Panc1 (cell line): ENCODE measurements at regions not wholly inside any gene's neighbourhood (a gene's known extent, or its start where the extent isn't known, plus 50 kb on each side); places are given as distances from the start of the nearest gene placed in this dataset.

ENCODE experiments used
- ATAC-seq: fragments of 200-7000 bp; cut with Tn5 transposase; 2 replicates; pipeline ENCODE4 v1.9.1; 2020; ENCODE audit warnings: mild to moderate bottlenecking, moderate library complexity
- BruUV-seq: library from RNA; stranded (reverse); fragments of 400-500 nt; replicated peaks from 2 replicates; lab custom pipeline; 2021; lab: Mats Ljungman, UMichigan
- CTCF ChIA-PET: fragments of 300-600 bp; sonication (Branson Sonifier 250); formaldehyde crosslinking; loops from one replicate; lab custom pipeline; 2022; ENCODE audit warnings: antibody characterized with exemption; lab: Charles Lee
- POLR2A ChIA-PET: fragments of 300-600 bp; sonication (Branson Sonifier 250); formaldehyde crosslinking; loops from one replicate; lab custom pipeline; 2022; ENCODE audit warnings: antibody characterized with exemption; lab: Charles Lee
- DNase-seq: peaks from one replicate; pipeline ENCODE4 v3.0.0-alpha.2; 2010; ENCODE audit warnings: low read depth, low spot score
- H3K27ac ChIP-seq: 2 replicates; pipeline ENCODE4 v1.5.1; 2011; ENCODE audit warnings: mild to moderate bottlenecking, low read length, inconsistent platforms
- H3K27me3 ChIP-seq: fragments of 200-500 bp; sonication (Bioruptor generic); 2 replicates; pipeline ENCODE4 v1.6.0; 2014; ENCODE audit warnings: low read length, inconsistent platforms; ENCODE audit not compliant: control insufficient read depth, insufficient read depth
- H3K36me3 ChIP-seq: fragments of 200-500 bp; sonication (Bioruptor generic); 2 replicates; pipeline ENCODE4 v1.5.1; 2014; ENCODE audit warnings: inconsistent platforms, mild to moderate bottlenecking, low read length, moderate library complexity; ENCODE audit not compliant: control insufficient read depth, insufficient read depth
- H3K4me1 ChIP-seq: 2 replicates; pipeline ENCODE4 v1.5.1; 2011; ENCODE audit warnings: inconsistent platforms, mild to moderate bottlenecking, low read length, moderate library complexity; ENCODE audit not compliant: control insufficient read depth, insufficient read depth
- H3K4me3 ChIP-seq, 2 experiments: 2 replicates each; pipeline ENCODE4 v1.5.1; 2011 to 2012; ENCODE audit warnings: low read depth in 2 of 2, low read length in 2 of 2, mild to moderate bottlenecking in 2 of 2, inconsistent platforms in 1 of 2, moderate library complexity in 1 of 2
- H3K9me3 ChIP-seq: fragments of 200-500 bp; sonication (Bioruptor generic); 2 replicates; pipeline ENCODE4 v1.5.1; 2014; ENCODE audit warnings: low read depth, mild to moderate bottlenecking, inconsistent platforms, low read length, moderate library complexity; ENCODE audit not compliant: control insufficient read depth, insufficient read depth
- CTCF ChIP-seq: fragments of 450-650 bp; IDR thresholded peaks from 2 replicates; pipeline ENCODE4 v1.5.1; 2017; ENCODE audit warnings: mild to moderate bottlenecking
- POLR2AphosphoS5 ChIP-seq: IDR thresholded peaks from 2 replicates; pipeline ENCODE4 v1.6.1; 2012; ENCODE audit warnings: mild to moderate bottlenecking, low read depth, low read length, moderate library complexity
- SIN3A ChIP-seq: IDR thresholded peaks from 2 replicates; pipeline ENCODE4 v1.6.1; 2012; ENCODE audit warnings: low read depth, mild to moderate bottlenecking, low read length, moderate library complexity, borderline replicate concordance; ENCODE audit not compliant: insufficient read depth
- TCF7L2 ChIP-seq: IDR thresholded peaks from 2 replicates; pipeline ENCODE4 v1.6.1; 2011; ENCODE audit warnings: mild to moderate bottlenecking, low read depth, low read length, inconsistent platforms
- in situ Hi-C: cut with HindIII; loops from 2 replicates; pipeline ENCODE4 v1.10.0; 2016; ENCODE audit warnings: low sequenced_read_pairs, low pct_unique_long_range_greater_than_20kb
- intact Hi-C: fragments of 100-400 bp; cut with micrococcal nuclease; formaldehyde crosslinking; loops from one replicate; pipeline ENCODE4 v1.10.0; 2022; ENCODE audit not compliant: unreplicated experiment
- TF ChIP-seq, protein P1 (sequence below), 2 experiments: IDR thresholded peaks; 2 replicates each; pipeline ENCODE4 v1.6.1; 2011 to 2012; ENCODE audit warnings: low read depth in 2 of 2, control low read depth in 1 of 2, low read length in 1 of 2, mild to moderate bottlenecking in 1 of 2, moderate library complexity in 1 of 2; ENCODE audit not compliant: insufficient read depth in 1 of 2

- no peak for ATAC-seq
- in situ Hi-C loops (no loop called here), intact Hi-C loops (no loop called here)
- no TSS peak for BruUV-seq
- Histone ChIP-seq H3K27me3 (no peaks in the 10 kb centered on the region), H3K9me3 (0 out of 2 replicates have a peak, but pooled peaks cover 2% of the 10 kb centered on the region), H3K27ac (no peak overlapping the region), H3K4me3 (no peak overlapping the region), H3K36me3 (no peaks in the 10 kb centered on the region; the same call in 1 of the 2 replicates), H3K4me1 (no peaks in the 10 kb centered on the region)
- POLR2A ChIA-PET = no interaction called here
- CTCF ChIA-PET = no interaction called here
- no peak for TF ChIP-seq TCF7L2
- DNase-seq = no peak
Measured at GRCh38 chr20:12744037-12744436, 264.7 kb upstream of the SPTLC3 start.

- intact Hi-C loops (no loop called here), in situ Hi-C loops (no loop called here)
- 0 out of 2 replicates have a peak, but pooled peaks cover 2% of the 10 kb centered on the region for H3K9me3 ChIP-seq
- ChIA-PET CTCF (no interaction called here), POLR2A (no interaction called here)
- DNase-seq = no peak
- no peak for TF ChIP-seq SIN3A
- TF ChIP-seq POLR2AphosphoS5 = no peak
- no peak for TF ChIP-seq TCF7L2
- no peak for TF ChIP-seq CTCF
- TF ChIP-seq, protein P1, sequence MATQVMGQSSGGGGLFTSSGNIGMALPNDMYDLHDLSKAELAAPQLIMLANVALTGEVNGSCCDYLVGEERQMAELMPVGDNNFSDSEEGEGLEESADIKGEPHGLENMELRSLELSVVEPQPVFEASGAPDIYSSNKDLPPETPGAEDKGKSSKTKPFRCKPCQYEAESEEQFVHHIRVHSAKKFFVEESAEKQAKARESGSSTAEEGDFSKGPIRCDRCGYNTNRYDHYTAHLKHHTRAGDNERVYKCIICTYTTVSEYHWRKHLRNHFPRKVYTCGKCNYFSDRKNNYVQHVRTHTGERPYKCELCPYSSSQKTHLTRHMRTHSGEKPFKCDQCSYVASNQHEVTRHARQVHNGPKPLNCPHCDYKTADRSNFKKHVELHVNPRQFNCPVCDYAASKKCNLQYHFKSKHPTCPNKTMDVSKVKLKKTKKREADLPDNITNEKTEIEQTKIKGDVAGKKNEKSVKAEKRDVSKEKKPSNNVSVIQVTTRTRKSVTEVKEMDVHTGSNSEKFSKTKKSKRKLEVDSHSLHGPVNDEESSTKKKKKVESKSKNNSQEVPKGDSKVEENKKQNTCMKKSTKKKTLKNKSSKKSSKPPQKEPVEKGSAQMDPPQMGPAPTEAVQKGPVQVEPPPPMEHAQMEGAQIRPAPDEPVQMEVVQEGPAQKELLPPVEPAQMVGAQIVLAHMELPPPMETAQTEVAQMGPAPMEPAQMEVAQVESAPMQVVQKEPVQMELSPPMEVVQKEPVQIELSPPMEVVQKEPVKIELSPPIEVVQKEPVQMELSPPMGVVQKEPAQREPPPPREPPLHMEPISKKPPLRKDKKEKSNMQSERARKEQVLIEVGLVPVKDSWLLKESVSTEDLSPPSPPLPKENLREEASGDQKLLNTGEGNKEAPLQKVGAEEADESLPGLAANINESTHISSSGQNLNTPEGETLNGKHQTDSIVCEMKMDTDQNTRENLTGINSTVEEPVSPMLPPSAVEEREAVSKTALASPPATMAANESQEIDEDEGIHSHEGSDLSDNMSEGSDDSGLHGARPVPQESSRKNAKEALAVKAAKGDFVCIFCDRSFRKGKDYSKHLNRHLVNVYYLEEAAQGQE (IDR thresholded peaks at IDR 0.05; ENCODE audit: insufficient read depth in 1 of 2, low read depth in 2 of 2, low read length in 1 of 2) = no peak
- H3K27ac ChIP-seq = no peak overlapping the region
- H3K27me3 ChIP-seq = no peaks in the 10 kb centered on the region
- H3K4me3 ChIP-seq = no peak overlapping the region
- no peaks in the 10 kb centered on the region for H3K4me1 ChIP-seq
- no peaks in the 10 kb centered on the region for H3K36me3 ChIP-seq
- ATAC-seq = no peak
- BruUV-seq = no TSS peak
Measured at GRCh38 chr20:12748359-12748994, 260.3 kb upstream of the SPTLC3 start.

DNA sequence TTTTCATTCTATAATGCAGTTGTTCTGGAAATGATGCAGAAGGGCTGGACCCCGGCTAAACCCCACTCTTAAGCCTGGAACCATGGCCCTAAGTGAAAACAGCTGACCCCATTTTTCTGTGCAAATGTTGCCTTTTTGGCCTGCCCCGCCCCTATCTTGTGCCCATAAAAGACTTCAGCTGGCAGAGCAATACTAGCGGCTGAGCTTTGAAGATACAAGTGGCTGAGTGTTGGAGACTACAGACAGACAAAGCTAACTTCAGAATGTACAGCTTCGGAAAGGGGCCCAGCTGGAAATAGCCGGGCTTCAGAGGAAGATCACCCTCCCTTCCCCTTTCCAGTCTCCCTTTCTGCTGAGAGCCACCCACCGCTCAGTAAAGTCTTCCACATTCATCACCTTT is 258.6 kb upstream of the SPTLC3 start:
- in situ Hi-C loops = no loop called here
- H3K4me3 ChIP-seq = no peak overlapping the region
- intact Hi-C loops = no loop called here
- no peak overlapping the region for H3K27ac ChIP-seq
- 0 out of 2 replicates have a peak, but pooled peaks cover 2% of the 10 kb centered on the region for H3K9me3 ChIP-seq
- TF ChIP-seq SIN3A (no peak), TCF7L2 (no peak), CTCF (no peak)
- TF ChIP-seq, protein P1 (IDR thresholded peaks at IDR 0.05; ENCODE audit: insufficient read depth in 1 of 2, low read depth in 2 of 2, low read length in 1 of 2) = no peak
- no peaks in the 10 kb centered on the region for H3K36me3 ChIP-seq
- no peak for DNase-seq
- H3K4me1 ChIP-seq = no peaks in the 10 kb centered on the region
- no TSS peak for BruUV-seq
- H3K27me3 ChIP-seq = no peaks in the 10 kb centered on the region
- POLR2A ChIA-PET = no interaction called here
- CTCF ChIA-PET = no interaction called here
- ATAC-seq = no peak
